DMS153 (cell line): ENCODE measurements at regions not wholly inside any gene's neighbourhood (a gene's known extent, or its start where the extent isn't known, plus 50 kb on each side); places are given as distances from the start of the nearest gene placed in this dataset.
A peak's percentile ranks its signal among the peaks of the same experiment; 100 is the strongest.
"Not testable (repeated sequence)": the region's sequence is repeated elsewhere in the genome, so short reads cannot be mapped to it uniquely, and the experiment has no call there.

Experiments
- DNase-seq: peaks from one replicate; lab custom pipeline; 2025; lab: John Stamatoyannopoulos, UW

DNA sequence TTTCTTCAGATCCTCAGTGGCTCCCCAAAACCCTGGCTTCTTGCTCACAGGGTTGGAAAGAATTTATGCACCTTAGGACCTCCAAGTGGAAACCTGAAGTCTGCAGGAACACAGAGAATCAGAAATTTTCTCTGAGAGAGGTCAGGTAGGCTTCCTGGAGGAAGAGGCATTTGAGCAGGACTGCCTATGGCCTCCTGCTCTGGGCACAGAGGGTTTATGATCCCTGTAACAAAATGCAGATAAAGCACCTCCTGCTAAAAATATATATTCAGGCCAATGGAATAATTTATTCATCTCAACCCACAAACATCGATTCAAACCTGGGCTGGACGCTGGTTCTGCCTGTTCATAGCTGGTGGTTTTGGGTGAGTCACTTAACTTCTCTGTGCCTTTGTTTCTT is 68.1 kb upstream of the FGF3 start:
- DNase-seq, result no peak

- DNase-seq, result no peak
Observed at GRCh38 chr11:69887841-69888427, 68.7 kb upstream of the FGF3 start.

DNA sequence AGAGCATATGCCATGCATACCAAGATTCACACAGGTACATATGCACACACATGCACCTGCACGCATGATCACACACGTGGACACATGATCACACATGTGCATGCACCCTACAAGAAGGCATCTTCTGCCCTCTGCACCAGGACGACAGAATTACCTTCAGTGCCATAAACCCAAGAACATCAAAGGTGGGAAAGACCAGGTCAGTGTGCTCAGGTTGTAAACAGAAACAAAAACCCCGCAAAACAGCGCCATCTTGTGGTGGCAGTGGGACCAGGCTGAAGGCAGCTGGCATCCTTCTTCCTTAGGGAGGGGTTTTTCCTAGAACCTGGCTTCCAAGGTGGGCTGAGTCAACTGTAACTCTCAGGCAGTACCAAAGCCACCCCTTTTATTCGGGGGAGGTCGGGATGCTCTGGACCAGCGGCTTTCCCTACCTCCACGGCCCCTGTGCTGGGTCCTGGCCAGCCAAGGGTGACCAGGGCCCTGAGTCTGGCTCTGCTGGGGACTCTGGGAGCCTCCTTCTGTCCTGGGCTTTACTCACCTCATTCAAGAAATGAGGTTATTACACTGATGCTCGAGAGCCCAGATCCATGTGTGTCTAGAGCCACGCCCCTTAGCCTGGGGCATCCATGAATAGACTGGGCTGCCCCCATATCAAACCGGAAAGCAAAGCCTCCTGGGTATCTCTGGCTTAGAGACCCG is 69.4 kb upstream of the FGF3 start:
- peak; percentile 12 for DNase-seq

DNA sequence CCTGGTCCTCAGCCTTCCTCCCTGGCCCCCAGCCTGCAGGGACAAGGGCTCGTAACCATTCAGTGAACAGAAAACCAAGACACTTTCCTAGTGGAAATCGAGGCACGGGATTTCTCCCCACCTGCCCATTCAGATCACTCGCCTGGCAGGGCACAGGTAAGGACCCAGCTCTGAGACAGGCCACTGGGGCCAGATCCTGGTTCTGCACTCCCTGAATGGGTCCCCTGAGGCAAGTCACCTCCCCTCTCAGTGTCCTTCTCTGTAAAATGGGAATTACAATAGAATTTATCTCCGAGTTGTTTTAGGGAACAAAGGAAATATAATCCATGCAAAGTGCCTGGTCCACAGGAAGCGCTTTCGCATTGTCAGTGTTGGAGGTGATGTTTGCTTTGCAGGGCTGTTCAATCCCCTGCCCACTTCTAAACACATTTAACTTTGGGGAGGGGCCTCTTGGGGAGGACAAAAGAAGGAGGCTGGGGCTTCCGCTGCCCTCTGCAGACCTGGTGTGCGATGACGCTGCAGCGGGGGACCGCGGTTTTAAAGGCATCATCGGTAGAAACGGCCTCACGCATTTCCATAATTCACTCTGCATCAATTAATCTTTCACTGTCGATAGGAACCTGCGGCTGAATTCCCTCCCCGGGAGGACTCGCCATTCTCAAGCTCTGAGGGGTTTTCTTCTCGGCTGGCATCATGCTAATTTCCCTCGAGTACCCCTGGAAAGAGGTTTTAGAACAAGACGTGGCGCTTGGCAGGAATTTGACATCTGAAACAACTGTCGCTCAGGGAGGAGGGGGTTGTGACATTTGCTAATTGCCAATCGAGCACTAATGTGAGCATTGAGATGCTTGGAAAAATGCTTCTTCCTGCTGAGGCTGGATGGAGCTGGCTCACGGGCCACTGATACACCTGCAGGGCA is 70.4 kb upstream of the FGF3 start:
- peak; percentile 55 for DNase-seq

- DNase-seq, result no peak
Observed at GRCh38 chr11:69890476-69890875, 71.3 kb upstream of the FGF3 start.

- no peak for DNase-seq
Observed at GRCh38 chr11:69891421-69892236, 72.4 kb upstream of the FGF3 start.

DNA sequence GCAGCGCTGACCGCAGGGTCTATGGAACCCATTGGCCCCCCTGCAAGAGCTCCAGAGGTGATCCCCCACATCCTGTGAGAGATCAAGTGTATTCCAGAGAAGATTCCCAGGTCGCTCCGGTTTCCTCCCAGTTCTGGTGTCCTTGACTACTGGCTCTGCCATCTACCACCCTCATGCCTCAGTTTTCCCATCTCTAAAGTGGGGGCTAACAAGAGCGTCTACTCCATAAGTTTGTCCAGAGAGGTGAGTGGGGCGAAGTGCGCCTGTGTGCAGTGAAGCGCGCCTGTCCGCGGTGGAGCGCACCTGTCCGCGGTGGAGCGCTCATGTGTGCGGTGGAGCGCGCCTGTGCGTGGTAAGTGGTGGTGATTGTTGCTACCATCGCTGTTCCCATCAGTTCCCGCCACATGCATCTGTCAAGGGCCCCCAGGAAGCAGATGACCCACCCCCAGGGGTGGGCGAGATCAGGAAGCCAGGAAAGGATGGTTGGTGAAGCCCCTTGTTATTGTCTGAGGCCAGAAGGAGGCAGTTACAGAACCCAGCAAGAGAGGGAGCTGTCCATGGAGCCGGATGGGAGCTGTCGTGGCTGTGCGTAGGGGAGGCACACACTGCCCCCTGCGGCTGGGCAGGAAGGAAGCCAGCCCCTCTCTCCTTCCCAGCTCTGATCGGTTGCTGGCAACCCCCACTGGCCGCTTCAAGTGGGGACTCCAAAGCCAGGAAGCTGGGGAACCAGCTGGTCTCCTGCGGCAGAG is 73.2 kb upstream of the FGF3 start:
- DNase-seq, result peak; percentile 38

DNA sequence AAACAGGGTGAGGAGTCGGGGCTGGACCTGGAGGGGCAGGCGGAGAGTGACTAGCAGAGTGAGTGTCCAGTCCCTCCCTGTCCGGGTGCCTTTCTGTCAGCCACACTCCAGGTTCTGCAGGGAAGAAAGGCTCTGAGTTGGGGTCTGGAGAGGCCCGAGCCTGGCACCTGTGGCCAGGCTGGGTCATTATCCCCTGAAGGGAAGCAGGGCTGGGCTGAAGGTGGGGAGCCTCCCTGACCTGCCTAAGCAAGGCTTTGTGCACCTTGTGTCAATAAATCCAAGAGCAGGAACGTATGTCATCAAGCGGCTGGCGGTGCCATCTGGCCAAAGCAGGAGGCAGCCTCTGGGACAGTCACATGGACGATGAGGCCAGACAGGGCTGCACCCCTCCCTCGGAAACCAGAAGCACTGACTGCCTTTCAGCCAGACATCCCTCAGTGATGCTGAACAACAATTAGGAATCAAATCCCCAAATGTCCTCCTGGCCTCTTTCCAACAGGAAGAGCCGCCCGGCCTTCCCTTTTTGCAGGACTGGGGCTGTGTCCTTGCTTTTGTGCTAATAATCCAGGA is 73.9 kb upstream of the FGF3 start:
- DNase-seq, result peak; percentile 77

GRCh38 chr11:69893631-69894030 is 74.4 kb upstream of the FGF3 start:
- no peak for DNase-seq

GRCh38 chr11:69894181-69894611 is 75.0 kb upstream of the FGF3 start:
- no peak for DNase-seq

GRCh38 chr11:69894648-69895047 is 75.4 kb upstream of the FGF3 start:
- DNase-seq, result no peak

DNA sequence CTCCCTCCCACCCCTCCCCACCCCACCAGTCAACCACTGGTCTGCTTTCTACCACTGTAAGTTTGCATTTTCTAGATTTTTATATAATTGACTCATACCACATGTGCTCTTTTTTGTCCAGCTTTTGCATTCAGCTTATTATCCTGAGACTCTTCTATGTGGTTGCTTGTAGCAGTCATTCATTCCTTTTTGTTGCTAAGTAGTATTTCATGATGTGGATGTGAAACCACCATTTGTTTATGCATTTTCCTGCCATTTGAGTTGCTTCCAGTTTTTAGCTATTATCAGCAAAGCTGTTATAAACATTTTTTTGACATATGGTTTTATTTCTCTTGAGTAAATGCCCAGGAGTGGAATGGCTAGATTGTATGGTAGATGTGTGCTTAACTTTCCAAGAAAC is 77.0 kb upstream of the FGF3 start:
- DNase-seq, result no peak

GRCh38 chr11:69898123-69898522 is 78.9 kb upstream of the FGF3 start:
- no peak for DNase-seq

DNA sequence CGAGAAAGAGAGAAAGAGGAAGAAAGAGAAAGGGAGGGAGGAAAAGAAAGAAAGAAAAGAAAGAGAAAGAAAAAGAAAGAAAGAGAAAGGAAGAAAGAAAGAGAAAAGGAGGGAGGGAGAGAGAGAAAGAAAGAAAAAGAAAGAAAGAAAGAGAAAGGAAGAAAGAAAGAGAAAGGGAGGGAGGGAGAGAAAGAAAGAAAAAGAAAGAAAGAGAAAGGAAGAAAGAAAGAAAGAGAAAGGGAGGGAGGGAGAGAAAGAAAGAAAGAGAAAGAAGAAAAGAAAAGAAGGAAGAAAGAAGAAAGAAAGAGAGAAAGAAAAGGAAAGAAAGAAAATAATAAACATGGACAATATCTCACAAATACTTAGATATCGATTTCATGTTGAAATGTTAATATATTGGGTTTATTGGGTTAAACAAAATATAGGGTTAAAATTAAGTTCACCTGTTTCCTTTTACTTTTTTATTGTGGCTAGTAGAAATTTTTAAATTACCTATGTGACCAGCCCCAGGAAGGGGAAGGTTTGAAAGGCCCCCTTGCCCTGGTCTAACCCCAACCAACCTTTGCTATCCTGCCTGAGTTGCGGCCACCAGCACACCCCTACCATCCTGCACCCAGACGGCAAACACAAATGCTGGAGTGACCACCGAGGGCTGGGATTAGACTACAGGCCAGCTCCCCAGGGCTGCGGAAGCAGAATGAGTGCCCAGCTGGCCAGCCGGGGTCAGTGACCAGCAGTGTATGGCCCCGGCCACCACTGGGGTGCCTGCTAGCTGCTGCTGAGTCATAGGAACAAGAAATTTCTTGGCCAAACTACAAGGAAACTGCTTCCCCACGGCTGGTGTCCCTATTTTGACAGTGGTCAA is 81.0 kb upstream of the FGF3 start:
- no peak for DNase-seq

GRCh38 chr11:69900822-69901302 is 81.6 kb upstream of the FGF3 start:
- DNase-seq, result not testable (repeated sequence)

GRCh38 chr11:69902337-69902736 is 83.1 kb upstream of the FGF3 start:
- DNase-seq, result no peak

GRCh38 chr11:69903211-69903610 is 84.0 kb upstream of the FGF3 start:
- no peak for DNase-seq

DNA sequence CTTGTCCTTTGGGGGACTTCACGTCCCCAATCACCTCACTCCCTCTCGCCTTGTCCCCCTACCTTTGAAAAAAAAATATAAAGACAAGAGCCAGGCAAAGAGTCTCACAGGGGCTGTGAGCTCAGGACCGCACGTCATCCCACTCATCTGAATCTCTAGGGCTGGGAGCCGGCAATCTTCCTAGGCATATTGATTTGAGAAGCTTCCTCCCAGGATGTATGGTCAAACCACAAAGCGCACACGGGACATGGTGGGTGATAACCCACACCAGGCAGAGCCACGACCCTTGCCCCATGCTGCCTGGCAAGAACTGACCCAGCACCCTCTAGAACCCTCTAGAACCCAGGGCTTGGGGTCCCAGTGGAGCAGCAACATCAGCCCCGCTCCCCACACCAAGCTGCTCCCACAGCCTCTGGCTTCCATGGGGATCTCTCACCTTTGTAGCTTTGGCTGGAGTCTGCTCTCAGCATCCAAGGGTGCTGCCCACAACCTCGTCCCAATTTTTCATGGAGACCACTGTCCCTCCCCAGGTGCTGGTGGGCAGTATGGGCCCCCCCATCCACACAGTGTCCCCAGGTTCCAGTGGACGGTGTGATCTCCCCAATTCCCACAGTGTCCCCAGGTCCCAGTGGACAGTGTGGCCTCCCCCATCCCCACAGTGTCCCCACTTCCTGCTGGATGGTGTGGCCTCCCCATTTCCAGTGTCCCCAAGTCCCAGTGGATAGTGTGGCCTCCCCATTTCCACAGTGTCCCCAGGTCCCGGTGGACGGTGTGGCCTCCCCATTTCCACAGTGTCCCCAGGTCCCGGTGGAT is 85.2 kb upstream of the FGF3 start:
- DNase-seq, result no peak

GRCh38 chr11:69904974-69905535 is 85.8 kb upstream of the FGF3 start:
- DNase-seq, result no peak
